Astrocyte (in vitro differentiated cells and primary cell): ENCODE measurements at regions not wholly inside any gene's neighbourhood (a gene's known extent, or its start where the extent isn't known, plus 50 kb on each side); places are given as distances from the start of the nearest gene placed in this dataset.

ENCODE experiments used
- EZH2 ChIP-seq: IDR thresholded peaks from 2 replicates; pipeline ENCODE4 v1.6.1; 2012; ENCODE audit warnings: mild to moderate bottlenecking, low read length, inconsistent platforms; ENCODE audit not compliant: insufficient read depth
- TF ChIP-seq, protein P1 (sequence below): IDR thresholded peaks from 2 replicates; pipeline ENCODE4 v1.5.1; 2011; ENCODE audit warnings: low read depth, mild to moderate bottlenecking, inconsistent platforms, low read length, moderate library complexity; ENCODE audit not compliant: insufficient read depth

DNA sequence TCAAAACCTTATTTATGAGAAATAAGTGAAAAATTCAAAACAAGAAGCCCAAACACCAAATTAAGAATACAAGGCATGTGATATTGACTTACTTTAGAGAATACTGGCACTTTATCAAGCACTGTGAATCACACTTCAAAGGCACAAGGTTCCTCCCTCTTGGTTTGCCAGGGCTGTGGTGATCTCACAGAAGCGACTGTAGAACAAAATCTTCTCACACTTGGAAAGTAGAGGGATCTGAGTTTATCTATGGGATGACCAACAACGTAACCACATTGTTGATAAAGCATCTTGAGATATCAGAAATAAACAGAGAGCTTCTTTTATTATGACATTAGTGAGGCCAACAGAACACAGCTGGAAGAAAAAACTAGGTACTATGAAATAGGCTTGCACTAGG is 295.9 kb downstream of the NFIB start:
- no peak for TF ChIP-seq EZH2
- TF ChIP-seq, protein P1, sequence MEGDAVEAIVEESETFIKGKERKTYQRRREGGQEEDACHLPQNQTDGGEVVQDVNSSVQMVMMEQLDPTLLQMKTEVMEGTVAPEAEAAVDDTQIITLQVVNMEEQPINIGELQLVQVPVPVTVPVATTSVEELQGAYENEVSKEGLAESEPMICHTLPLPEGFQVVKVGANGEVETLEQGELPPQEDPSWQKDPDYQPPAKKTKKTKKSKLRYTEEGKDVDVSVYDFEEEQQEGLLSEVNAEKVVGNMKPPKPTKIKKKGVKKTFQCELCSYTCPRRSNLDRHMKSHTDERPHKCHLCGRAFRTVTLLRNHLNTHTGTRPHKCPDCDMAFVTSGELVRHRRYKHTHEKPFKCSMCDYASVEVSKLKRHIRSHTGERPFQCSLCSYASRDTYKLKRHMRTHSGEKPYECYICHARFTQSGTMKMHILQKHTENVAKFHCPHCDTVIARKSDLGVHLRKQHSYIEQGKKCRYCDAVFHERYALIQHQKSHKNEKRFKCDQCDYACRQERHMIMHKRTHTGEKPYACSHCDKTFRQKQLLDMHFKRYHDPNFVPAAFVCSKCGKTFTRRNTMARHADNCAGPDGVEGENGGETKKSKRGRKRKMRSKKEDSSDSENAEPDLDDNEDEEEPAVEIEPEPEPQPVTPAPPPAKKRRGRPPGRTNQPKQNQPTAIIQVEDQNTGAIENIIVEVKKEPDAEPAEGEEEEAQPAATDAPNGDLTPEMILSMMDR: no peak
